GM12892 (cell line): ENCODE measurements at regions not wholly inside any gene's neighbourhood (a gene's known extent, or its start where the extent isn't known, plus 50 kb on each side); places are given as distances from the start of the nearest gene placed in this dataset.

Experiments used
- POLR2A ChIP-seq: IDR thresholded peaks from 2 replicates; pipeline ENCODE4 v1.6.1; 2011; ENCODE audit warnings: low read depth, low read length, control low read depth
- POLR2AphosphoS5 ChIP-seq: IDR thresholded peaks from 2 replicates; pipeline ENCODE4 v1.6.1; 2011; ENCODE audit warnings: low read depth, low read length, control low read depth

DNA sequence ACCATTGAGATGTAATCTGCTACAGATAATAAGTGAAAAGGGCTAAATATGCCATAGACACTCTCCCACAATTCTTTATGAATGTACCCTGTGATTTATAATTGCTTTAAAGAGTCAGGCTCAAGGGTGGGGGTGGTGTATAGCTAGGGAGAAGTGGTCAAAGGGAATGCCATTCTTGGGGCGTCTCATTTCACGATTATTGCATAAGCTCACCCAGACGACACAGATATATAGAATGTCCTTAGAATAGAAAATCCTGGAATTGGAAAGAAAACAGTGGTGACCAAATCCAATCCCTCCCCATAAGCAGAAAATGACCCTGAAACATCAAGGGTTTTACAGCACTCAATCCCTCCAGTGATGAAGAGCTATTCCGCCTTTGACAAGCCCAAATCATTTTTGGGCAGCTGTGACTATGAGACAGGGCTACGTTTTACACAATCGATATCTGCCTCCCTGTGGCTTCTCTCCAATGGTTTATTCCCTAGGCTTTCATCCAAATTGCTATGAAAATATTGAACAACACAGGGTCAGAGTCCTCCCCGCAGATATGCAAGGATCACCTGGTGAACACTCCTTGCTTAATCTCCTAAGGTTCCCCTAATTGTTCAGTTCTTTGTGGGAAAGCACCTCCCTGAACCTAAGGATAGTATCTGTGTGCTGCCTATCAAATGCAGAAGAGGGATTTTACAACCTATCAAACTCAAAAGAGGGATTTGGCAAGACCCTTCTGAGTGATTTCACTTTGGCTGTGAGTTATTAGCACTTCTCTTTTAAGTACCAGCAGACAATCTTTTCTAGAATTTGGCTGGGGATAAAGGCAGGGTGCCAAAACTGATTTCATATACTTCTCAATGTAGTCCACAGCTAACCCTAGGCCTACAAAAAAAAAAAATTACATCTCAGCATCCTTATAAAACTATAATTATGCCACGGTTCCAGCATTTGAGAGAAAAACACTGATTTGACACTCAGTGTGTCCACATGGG is 144.9 kb upstream of the CDH6 start:
- TF ChIP-seq POLR2A (no peak), POLR2AphosphoS5 (no peak)
